CD1c-positive myeloid dendritic cell (primary cell): ENCODE measurements at regions not wholly inside any gene's neighbourhood (a gene's known extent, or its start where the extent isn't known, plus 50 kb on each side); places are given as distances from the start of the nearest gene placed in this dataset.
"Not testable (repeated sequence)": the region's sequence is repeated elsewhere in the genome, so short reads cannot be mapped to it uniquely, and the experiment has no call there.

Experiments used
- DNase-seq: peaks from one replicate; pipeline ENCODE4 v3.0.0-alpha.2; 2016; ENCODE audit errors: extremely low spot score

- DNase-seq, result peak; percentile 35
These were observed 115.9 kb upstream of the EEPD1 start for GRCh38 chr7:36037121-36037662.

- no peak for DNase-seq
These were observed 114.9 kb upstream of the EEPD1 start for GRCh38 chr7:36038063-36038721.

GRCh38 chr7:36039243-36039642 lies 113.8 kb upstream of the EEPD1 start:
- DNase-seq, result no peak

- no peak for DNase-seq
These were observed 113.4 kb upstream of the EEPD1 start for GRCh38 chr7:36039671-36040070.

- DNase-seq, result no peak
These were observed 112.4 kb upstream of the EEPD1 start for GRCh38 chr7:36040679-36041078.

GRCh38 chr7:36044101-36044892 lies 108.8 kb upstream of the EEPD1 start:
- DNase-seq, result no peak

- DNase-seq, result no peak
These were observed 107.7 kb upstream of the EEPD1 start for GRCh38 chr7:36045326-36045725.

GRCh38 chr7:36045830-36046341 lies 107.2 kb upstream of the EEPD1 start:
- DNase-seq, result no peak

- DNase-seq, result no peak
These were observed 105.9 kb upstream of the EEPD1 start for GRCh38 chr7:36047091-36047658.

- DNase-seq, result no peak
These were observed 104.7 kb upstream of the EEPD1 start for GRCh38 chr7:36048141-36048901.

- no peak for DNase-seq
These were observed 104.2 kb upstream of the EEPD1 start for GRCh38 chr7:36048902-36049240.

- no peak for DNase-seq
These were observed 101.6 kb upstream of the EEPD1 start for GRCh38 chr7:36051501-36051900.

GRCh38 chr7:36053589-36053988 lies 99.5 kb upstream of the EEPD1 start:
- no peak for DNase-seq

GRCh38 chr7:36054637-36055036 lies 98.4 kb upstream of the EEPD1 start:
- DNase-seq, result no peak

GRCh38 chr7:36055207-36055606 lies 97.8 kb upstream of the EEPD1 start:
- DNase-seq, result no peak

GRCh38 chr7:36057323-36057722 lies 95.7 kb upstream of the EEPD1 start:
- peak; percentile 50 for DNase-seq

- DNase-seq, result no peak
These were observed 94.9 kb upstream of the EEPD1 start for GRCh38 chr7:36058020-36058592.

GRCh38 chr7:36060388-36060787 lies 92.7 kb upstream of the EEPD1 start:
- DNase-seq, result not testable (repeated sequence)

- DNase-seq, result no peak
These were observed 90.8 kb upstream of the EEPD1 start for GRCh38 chr7:36062154-36062815.

- no peak for DNase-seq
These were observed 88.4 kb upstream of the EEPD1 start for GRCh38 chr7:36064676-36065075.
